Fibroblast of lung (primary cell): ENCODE measurements at regions not wholly inside any gene's neighbourhood (a gene's known extent, or its start where the extent isn't known, plus 50 kb on each side); places are given as distances from the start of the nearest gene placed in this dataset.
A peak's percentile ranks its signal among the peaks of the same experiment; 100 is the strongest.

Experiments
- DNase-seq, 2 donors: peaks; one replicate each; pipeline versions ENCODE4 v3.0.0 to v3.0.0-alpha.2; 2010; ENCODE audit warnings: low read depth in 2 of 2
- H2AFZ ChIP-seq: 2 replicates; pipeline ENCODE4 v1.5.1; 2012; ENCODE audit warnings: low read length, control low read depth, inconsistent platforms
- H3K27ac ChIP-seq: 2 replicates; pipeline ENCODE4 v1.5.1; 2011; ENCODE audit warnings: low read length, control low read depth; ENCODE audit not compliant: insufficient read depth
- H3K27me3 ChIP-seq: 2 replicates; pipeline ENCODE4 v1.5.1; 2011; ENCODE audit warnings: mild to moderate bottlenecking, low read length; ENCODE audit not compliant: control insufficient read depth, insufficient read depth
- H3K36me3 ChIP-seq: 2 replicates; pipeline ENCODE4 v1.5.1; 2011; ENCODE audit warnings: low read length; ENCODE audit not compliant: control insufficient read depth, insufficient read depth
- H3K4me1 ChIP-seq: 2 replicates; pipeline ENCODE4 v1.5.1; 2011; ENCODE audit warnings: low read length; ENCODE audit not compliant: control insufficient read depth, insufficient read depth; ENCODE audit errors: extremely low read depth
- H3K4me2 ChIP-seq: 2 replicates; pipeline ENCODE4 v1.5.1; 2011; ENCODE audit warnings: low read length, control low read depth; ENCODE audit not compliant: insufficient read depth; ENCODE audit errors: extremely low read depth
- H3K4me3 ChIP-seq, 4 experiments: fragments of 200-600 bp in 1 of 4; sonication (generic) in 1 of 4; replicated peaks in 1 of 4; 2 replicates each; pipeline ENCODE4 v1.5.1; 2011 to 2016; ENCODE audit warnings: low read length in 4 of 4, low read depth in 3 of 4, mild to moderate bottlenecking in 3 of 4, control low read depth in 2 of 4, inconsistent platforms in 1 of 4, mixed read lengths in 1 of 4; ENCODE audit not compliant: insufficient read depth in 1 of 4; ENCODE audit errors: control extremely low read depth in 1 of 4
- H3K79me2 ChIP-seq: 2 replicates; pipeline ENCODE4 v1.5.1; 2012; ENCODE audit warnings: mild to moderate bottlenecking, low read length, inconsistent platforms; ENCODE audit not compliant: control insufficient read depth, insufficient read depth
- H3K9ac ChIP-seq: 2 replicates; pipeline ENCODE4 v1.5.1; 2011; ENCODE audit warnings: mild to moderate bottlenecking, low read length, control low read depth; ENCODE audit not compliant: insufficient read depth
- H3K9me3 ChIP-seq: 2 replicates; pipeline ENCODE4 v1.5.1; 2012; ENCODE audit warnings: low read depth, low read length; ENCODE audit not compliant: control insufficient read depth, insufficient read depth
- H4K20me1 ChIP-seq: 2 replicates; pipeline ENCODE4 v1.5.1; 2011; ENCODE audit warnings: low read length; ENCODE audit not compliant: control insufficient read depth, insufficient read depth; ENCODE audit errors: extremely low read depth
- EZH2 ChIP-seq: IDR thresholded peaks from 2 replicates; pipeline ENCODE4 v1.5.1; 2012; ENCODE audit warnings: low read length, control low read depth, mild to moderate bottlenecking; ENCODE audit errors: missing control alignments
- TF ChIP-seq, protein P1 (sequence below), 2 donors: IDR thresholded peaks in 1 of 2; conservative IDR thresholded peaks in 1 of 2; 1 replicate in 1 of 2; 2 replicates in 1 of 2; pipeline ENCODE4 v1.5.1; 2011 to 2012; ENCODE audit warnings: low read length in 2 of 2, control low read depth in 1 of 2, inconsistent platforms in 1 of 2, low read depth in 1 of 2, mild to moderate bottlenecking in 1 of 2

DNA sequence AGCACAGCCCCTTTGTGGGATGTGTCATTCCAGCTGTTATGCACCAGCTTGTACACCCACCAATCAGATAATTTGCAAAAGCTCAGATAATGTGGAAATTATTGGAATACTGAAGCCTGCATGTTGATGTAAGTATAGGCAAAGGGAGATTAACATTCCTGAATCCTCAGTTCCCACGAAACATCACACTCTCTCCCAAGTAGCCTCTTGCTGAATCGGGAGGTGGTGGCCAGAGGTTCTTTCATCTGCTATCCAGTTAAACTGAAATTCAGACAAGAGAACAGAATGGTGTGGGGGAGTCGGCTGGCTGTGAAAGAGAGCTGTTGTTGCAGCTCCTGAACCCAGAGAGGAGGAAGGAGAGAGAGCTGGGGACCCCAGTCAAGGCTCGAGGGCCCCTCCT lies 170.9 kb downstream of the ZBTB18 start:
- H3K4me3 ChIP-seq = no peak overlapping the region
- H3K4me1 ChIP-seq = no peaks in the 10 kb centered on the region
- H3K79me2 ChIP-seq = no peaks in the 10 kb centered on the region
- H3K4me2 ChIP-seq = no peak overlapping the region
- no peak overlapping the region for H2AFZ ChIP-seq
- no peaks in the 10 kb centered on the region for H4K20me1 ChIP-seq
- no peaks in the 10 kb centered on the region for H3K36me3 ChIP-seq
- DNase-seq = peak in 1 of 2 donors; percentile 38
- no peaks in the 10 kb centered on the region for H3K9me3 ChIP-seq
- TF ChIP-seq EZH2 = no peak
- TF ChIP-seq, protein P1, sequence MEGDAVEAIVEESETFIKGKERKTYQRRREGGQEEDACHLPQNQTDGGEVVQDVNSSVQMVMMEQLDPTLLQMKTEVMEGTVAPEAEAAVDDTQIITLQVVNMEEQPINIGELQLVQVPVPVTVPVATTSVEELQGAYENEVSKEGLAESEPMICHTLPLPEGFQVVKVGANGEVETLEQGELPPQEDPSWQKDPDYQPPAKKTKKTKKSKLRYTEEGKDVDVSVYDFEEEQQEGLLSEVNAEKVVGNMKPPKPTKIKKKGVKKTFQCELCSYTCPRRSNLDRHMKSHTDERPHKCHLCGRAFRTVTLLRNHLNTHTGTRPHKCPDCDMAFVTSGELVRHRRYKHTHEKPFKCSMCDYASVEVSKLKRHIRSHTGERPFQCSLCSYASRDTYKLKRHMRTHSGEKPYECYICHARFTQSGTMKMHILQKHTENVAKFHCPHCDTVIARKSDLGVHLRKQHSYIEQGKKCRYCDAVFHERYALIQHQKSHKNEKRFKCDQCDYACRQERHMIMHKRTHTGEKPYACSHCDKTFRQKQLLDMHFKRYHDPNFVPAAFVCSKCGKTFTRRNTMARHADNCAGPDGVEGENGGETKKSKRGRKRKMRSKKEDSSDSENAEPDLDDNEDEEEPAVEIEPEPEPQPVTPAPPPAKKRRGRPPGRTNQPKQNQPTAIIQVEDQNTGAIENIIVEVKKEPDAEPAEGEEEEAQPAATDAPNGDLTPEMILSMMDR (conservative IDR thresholded peaks at IDR 0.05 in 1 of 2, IDR thresholded peaks at IDR 0.05 in 1 of 2; ENCODE audit: low read depth in 1 of 2, low read length in 2 of 2) = no peak
- no peak overlapping the region for H3K9ac ChIP-seq
- H3K27ac ChIP-seq = no peak overlapping the region
- H3K27me3 ChIP-seq = peaks cover 5% of the 10 kb centered on the region

DNA sequence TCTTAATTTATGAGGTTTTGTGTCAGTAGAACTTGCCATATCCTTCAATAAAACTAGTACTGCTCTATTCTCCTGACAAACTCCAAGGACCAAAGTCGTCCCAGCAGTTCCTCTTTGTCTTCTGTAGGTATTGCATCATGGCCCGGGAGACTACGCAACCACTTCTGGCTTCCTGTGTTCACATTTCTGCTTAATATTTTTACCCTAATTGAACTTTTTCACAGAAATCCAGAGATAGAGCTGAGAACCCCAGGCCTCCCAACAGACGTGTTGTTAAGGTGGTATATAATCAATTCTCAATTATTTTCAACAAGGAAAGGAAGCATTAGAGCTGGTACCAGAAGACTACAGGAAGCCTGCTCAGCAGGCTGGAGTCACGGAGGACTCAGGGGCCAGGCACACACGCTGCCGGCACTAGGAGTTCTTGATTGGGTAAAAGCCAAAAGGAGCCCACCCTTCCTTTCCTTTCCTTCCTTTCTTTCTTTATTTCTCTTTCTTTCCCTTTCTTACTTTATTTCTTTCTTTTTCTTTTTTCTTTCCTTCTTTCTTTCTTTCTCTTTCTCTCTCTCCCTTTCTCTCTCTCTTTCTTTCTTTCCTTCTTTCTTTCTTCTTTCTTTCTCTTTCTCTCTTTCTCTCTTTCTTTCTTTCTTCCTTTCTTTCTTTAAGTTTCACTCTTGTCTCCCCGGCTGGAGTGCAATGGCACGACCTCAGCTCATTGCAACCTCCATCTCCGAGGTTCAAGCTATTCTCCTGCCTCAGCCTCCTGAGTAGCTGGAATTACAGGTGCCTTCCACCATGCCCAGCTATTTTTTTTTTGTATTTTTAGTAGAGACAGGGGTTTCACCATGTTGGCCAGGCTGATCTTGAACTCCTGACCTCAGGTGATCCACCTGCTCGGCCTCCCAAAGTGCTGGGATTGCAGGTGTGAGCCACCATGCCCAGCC lies 173.7 kb downstream of the ZBTB18 start:
- Histone ChIP-seq H3K36me3 (no peaks in the 10 kb centered on the region), H3K9me3 (no peaks in the 10 kb centered on the region), H3K4me3 (no peak overlapping the region), H3K4me1 (no peaks in the 10 kb centered on the region), H3K4me2 (no peak overlapping the region), H3K79me2 (no peaks in the 10 kb centered on the region), H2AFZ (no peak overlapping the region), H3K27me3 (no peaks in the 10 kb centered on the region), H3K27ac (no peak overlapping the region), H3K9ac (no peak overlapping the region), H4K20me1 (no peaks in the 10 kb centered on the region)
- TF ChIP-seq EZH2 = no peak
- TF ChIP-seq, protein P1 (conservative IDR thresholded peaks at IDR 0.05 in 1 of 2, IDR thresholded peaks at IDR 0.05 in 1 of 2; ENCODE audit: low read depth in 1 of 2, low read length in 2 of 2) = no peak
- peak in 1 of 2 donors; percentile 33 for DNase-seq

DNA sequence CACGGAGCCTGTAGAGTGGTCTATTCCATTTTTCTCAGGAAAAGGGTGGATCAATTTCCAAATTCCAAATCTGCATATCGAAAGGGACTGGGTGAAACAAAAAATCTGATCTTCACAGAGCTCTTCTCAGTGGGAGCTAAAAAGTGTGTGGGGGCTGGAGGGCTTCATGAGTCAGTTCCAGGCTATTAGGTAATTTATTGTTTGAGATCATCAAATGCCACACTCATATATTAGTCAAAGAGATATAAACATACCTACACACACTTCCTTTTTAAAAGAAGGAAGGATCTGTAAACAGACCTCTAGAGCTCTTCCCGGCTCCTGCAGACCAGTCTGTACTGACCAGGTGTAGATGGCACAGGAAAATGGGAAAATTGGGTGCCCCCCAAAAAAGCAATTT lies 175.4 kb downstream of the ZBTB18 start:
- Histone ChIP-seq H3K79me2 (no peaks in the 10 kb centered on the region), H3K9ac (no peak overlapping the region), H3K27ac (no peak overlapping the region), H4K20me1 (no peaks in the 10 kb centered on the region), H3K27me3 (no peaks in the 10 kb centered on the region), H3K9me3 (no peaks in the 10 kb centered on the region), H3K4me2 (no peak overlapping the region), H3K36me3 (no peaks in the 10 kb centered on the region), H3K4me3 (no peak overlapping the region), H3K4me1 (no peaks in the 10 kb centered on the region), H2AFZ (no peak overlapping the region)
- no peak for TF ChIP-seq EZH2
- TF ChIP-seq, protein P1 (conservative IDR thresholded peaks at IDR 0.05 in 1 of 2, IDR thresholded peaks at IDR 0.05 in 1 of 2; ENCODE audit: low read depth in 1 of 2, low read length in 2 of 2) = no peak
- peak in 1 of 2 donors; percentile 63 for DNase-seq
